Retina (tissue), 1 donor: ENCODE measurements at regions not wholly inside any gene's neighbourhood (a gene's known extent, or its start where the extent isn't known, plus 50 kb on each side); places are given as distances from the start of the nearest gene placed in this dataset.
"Not testable (repeated sequence)": the region's sequence is repeated elsewhere in the genome, so short reads cannot be mapped to it uniquely, and the experiment has no call there.

Experiments used
- DNase-seq: peaks from one replicate; pipeline ENCODE4 v3.0.0-alpha.2; 2016

DNA sequence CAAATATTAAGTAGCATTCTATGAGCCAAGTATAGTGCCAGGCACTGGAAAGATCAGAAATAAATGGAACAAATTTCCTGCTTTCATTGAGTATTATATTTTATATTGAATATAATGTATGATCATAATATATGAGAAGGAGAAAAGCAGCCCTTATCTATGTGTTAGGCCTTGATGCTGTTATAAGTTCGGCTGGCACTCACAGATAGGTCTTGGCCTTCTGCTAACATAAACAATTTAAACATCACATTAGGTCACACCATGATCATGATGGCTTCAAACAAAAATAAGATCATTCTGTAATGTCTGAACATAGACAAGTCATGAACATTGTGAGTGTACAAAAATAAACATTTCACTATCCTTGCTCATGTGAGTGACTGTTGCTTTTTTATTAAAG, 584.0 kb upstream of the ZNF385D start:
- no peak for DNase-seq

DNA sequence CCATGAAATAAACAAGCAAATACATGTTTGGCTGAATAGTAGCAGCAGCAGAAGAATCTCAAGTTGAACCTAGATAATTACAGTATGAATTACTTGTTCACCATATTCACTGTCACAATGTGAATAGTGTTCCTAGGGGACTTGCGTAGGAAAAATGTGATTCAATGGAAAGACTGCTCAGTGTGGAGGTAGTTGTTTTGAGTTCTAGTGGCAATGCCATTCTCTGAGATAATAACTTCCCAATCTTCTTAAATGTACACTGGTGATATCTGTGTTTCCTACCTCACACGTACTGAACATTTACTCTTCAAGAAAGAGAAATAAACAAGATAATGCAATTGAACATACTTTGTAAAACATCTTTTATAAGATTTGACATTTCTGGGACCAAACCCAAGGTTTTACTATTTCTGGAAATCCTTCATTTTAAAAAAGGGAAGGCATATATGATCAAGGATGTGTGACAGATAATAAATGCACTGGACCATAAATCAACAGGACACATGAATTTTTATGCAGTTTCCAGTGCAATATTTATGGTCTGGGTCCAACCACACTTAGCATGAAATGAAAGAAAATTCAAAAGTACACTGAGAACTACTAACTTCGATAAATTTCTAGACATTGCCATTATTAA, 598.3 kb upstream of the ZNF385D start:
- no peak for DNase-seq

DNA sequence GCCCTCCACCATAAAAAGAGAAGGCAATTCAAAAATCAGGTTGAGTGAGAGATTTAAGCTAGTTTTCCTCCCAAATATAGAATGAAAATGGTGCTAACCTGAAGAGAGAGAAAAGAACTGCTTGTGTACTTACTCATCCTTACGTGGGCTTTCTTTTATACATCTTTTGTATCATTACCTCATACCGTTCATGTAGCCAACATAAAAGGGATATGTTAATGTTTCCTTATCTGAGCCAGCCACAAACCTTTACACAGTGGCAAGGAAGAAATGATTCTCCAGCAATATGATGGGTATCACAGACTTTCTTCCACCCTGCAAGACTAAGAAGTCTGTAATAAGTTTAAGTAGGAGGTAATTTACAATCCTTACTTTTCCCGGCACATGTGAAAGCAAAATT, 600.8 kb upstream of the ZNF385D start:
- no peak for DNase-seq

DNA sequence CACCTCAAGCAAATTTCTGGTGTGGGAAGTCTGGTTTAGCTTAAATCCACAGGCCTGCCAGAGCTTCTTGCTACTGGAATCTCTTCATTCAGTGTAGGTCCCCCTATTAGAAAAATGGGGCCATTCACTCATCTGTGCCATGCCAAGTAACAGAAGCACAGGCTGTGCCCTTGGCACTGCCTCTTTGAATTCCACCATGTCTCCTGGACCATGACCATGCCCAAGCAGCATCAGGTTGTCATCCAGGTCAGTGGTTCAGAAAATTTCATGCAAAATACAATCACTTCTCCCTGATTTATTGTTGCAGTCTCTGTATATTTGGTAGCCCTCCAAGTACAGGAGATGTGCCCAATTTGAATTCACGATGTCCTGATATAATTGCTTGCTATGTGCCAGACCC, 602.1 kb upstream of the ZNF385D start:
- DNase-seq = no peak

DNA sequence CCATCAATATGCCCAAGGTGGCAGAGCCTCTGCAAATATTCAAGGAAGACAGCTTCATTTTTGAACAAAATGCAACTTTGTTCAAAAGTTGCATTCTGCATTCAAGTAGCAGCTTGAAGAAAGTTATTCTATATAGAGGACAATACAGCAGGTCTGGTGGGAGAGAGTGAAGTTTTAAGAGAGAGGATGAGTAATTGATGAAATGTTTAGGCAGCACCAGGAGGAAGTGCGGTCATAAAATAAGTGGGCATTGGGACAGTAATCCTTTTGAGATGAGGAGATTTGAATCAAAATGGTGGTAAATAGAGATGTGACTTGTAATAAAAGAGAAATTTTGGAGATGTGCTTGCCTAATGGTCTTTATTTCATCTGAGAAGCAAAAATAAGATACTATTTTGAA, 607.3 kb upstream of the ZNF385D start:
- DNase-seq = no peak

DNA sequence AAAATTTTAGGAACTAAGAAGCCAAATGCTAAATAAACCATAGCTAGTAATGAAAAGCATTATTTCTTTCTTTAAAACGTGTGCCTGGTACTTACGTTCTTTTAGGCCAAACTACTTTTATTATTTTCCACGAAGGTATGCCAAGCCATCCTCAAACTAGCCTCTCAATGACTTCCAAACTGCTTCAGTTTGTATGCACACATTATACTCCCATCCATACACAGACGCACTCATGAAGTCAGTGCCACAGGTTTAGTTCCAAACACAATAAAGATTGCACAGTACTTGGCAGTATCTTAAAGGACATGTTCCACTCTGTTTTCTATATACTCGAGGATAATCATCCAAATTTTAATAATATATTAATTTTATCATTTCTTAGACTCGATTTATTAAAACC, 609.2 kb upstream of the ZNF385D start:
- no peak for DNase-seq

DNA sequence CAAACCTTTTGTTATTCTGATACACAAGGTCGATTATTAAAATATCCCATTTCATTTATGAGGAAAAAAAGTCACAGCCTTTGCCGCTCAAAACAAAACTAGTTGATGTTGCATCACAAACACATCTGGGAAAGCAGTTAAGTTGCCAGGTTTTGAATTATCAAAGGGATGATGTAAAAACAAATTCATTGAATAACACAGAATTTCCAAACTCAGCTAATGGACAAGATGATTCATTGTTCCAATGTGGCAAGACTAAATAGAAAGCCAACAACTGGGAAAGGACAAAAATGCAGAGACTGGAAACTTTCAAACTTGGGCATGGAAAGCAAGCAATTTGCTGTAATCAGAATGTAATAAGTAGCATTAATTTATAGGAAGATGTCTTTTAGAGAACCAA, 610.0 kb upstream of the ZNF385D start:
- no peak for DNase-seq

DNA sequence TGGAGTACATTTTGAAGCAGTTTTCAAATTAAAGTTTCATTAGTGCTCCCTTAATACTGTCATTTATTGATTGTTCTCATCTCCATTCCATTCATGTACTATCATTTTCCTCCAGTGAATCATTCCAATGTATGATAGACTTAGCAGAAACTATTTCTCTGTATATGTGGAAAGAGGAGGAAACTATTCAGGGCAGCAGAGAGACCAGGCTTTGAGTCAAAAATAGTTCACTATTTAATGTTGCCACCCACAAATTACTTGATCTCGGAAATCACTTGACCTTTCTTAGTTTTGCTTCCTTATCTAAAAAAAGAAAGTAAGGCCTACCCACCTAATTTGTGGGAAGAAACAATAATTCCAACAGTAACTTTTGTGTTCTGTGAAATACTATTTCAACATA, 610.5 kb upstream of the ZNF385D start:
- no peak for DNase-seq

DNA sequence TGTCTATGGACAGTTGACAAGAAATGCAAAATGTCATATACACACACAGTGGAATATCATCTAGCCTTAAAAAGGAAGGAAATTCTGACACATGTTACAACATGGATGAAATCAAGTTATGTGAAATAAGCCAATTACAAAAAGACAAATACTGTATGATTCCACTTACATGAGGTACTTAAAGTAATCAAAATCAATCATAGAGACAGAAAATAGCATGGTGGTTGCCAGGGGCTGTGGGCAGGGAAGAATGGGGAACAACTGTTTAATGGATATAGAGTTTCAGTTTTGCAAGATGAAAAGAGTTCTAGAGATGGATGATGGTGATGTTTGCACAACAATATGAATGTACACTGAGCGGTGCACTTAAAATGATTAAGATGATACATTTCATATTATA, 613.8 kb upstream of the ZNF385D start:
- DNase-seq = no peak

DNA sequence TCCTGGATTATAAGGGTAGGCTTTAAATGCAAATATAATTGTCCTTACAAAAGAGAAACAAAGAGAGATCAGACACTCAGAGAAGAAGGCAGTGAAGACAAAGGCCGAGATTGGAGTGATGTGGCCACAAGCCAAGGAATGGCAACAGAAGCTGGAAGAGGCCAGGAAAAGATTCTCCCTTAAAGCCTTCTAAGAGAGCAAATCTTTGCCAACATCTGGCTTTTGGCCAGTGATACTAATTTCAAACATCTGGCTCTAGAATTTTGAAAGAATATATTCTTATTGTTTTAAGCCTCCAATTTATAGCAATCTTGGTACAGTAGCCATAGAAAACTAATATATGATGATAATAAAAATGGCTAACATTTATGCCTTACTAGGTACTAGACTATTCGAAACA, 615.8 kb upstream of the ZNF385D start:
- no peak for DNase-seq

DNA sequence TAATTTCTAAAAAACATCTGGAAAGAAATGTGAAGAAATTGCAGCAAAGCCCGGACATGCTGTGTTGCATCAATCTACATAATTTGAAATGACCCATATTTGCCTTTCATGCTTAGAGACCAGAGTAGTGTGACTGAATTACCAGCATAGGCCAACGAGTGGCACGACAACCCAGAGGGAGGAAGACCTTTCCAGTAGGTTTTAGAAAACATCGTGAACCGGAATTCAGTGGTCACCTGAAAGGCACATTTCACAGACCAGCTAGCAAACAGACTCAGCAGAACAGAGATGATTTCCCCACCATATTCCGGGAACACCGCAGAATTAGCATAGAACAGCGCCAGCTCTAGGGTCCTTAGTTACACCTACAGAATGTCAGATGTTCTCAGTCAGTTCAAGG, 620.0 kb upstream of the ZNF385D start:
- peak; percentile 8 for DNase-seq

DNA sequence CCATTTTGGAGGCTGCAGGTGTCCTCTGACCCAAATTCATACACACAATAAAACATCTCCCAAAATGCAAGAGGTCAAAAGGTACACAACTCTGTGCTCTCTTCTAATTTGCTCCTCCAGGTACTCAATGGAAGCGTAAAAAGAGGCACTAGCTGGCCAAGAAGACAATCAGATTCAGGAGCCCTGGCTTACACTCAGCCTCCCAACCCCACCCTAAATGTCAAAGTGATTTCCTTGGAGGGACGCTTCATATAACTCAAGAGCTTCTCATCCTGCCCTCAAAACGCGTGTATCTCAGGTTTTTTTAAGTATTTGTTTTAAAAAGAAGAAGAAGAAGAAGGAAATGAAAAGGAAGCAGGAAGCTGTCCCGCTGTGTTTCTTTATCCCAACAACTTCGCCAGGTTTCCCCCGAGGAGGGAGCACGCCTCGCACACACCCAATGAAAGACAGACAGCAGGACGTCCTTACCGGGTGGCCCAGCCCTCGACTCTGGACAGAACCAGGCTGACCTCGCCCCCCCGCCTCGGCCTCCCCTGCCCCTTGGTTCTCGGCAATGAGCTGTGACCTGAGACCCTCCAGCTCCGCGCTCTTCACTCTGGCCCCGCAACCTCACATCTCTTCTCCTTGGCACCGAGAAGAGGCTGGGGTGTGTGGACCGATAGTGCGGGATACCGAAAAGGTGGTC, 620.7 kb upstream of the ZNF385D start:
- DNase-seq = peak; percentile 67

DNA sequence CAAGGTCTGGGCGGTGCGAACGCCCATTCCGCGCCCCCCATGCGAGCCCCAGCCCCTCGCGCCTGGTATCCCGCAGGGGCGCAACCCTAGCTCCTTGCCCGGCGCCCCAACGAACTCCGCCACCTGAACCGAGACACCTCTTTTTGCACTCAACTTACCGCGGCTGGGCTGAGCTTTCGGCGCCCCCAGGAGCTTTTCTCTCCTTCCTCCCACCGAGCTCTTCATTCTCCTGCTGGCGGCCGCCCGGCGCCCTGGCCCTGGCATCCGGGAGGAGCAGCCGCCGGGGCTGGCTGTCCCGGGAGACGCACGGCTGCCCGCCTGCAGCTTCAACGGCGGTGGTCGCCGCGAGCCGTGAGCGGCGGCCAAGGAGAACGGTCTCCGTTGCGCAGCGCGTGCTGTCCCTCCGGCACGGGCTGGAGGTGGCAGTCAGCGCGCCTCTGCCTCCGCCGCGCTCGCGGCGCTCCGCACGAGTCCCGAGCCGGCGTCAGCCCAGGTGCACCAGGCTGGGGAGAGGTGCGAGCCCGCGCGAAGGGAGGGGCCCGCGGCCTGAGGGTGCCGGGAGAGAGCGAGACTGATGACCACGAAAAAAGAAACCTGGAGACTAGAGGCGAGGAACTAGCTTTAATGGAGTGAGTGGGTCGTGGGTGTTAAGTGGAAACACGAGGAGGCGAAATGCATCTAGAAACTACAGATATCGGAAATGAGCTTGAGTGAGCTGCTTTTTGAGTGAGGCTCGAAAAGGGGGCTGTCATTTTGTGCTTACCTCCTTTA, 621.5 kb upstream of the ZNF385D start:
- DNase-seq = peak; percentile 80

DNA sequence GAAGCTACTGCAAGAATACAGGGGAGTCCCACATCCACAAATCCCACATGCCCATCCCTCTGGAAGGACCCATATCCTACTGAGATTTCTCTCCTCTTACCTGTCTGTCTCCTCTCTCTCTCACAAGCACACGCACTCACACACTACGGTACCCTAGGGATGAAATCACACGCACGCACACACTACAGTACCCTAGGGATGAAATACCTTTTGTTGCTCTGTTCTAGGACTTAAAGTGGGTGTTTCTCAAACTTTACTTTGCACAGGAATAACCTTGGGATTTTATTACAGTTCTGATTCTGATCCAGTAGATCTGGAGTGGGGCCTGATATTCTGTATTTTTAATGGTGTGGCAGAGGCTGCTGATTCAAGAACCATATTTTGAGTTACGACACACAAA, 622.2 kb upstream of the ZNF385D start:
- DNase-seq = no peak

DNA sequence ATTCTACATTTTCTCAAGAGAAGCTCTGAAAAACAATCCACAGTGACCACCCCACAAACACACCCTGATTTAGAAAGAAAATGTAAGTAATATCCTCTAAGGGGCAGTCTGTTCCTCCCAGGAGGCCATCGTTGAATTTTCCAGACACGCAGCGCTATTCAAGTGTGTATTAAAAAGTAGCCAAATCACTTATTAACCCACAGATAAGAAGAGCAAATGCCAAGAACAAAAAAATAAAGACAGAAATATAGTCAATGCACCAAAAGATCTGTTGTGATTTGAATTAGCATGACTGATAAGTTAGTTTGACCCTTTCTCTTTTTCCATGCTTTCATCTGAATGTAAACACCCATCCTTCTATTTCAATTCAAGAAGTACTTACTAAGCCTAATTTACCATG, 622.8 kb upstream of the ZNF385D start:
- no peak for DNase-seq

DNA sequence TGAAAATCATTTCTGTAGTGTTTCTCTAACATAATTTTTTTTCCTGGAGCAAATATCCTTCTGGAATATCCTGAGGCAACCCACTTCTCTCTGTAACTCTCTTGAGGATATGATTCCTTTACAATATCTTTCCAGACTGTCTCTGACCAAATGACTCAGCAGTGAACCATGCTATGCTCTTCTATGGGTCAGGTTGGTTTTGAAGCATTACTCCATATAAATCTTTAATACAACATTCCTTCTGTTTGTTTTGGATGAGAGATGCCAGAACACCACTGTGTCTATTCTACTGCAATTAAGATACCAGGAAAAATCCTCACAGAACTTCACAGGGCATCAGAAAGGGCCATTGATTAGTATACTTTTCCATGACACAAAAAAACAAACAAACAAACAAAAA, 626.4 kb upstream of the ZNF385D start:
- no peak for DNase-seq

DNA sequence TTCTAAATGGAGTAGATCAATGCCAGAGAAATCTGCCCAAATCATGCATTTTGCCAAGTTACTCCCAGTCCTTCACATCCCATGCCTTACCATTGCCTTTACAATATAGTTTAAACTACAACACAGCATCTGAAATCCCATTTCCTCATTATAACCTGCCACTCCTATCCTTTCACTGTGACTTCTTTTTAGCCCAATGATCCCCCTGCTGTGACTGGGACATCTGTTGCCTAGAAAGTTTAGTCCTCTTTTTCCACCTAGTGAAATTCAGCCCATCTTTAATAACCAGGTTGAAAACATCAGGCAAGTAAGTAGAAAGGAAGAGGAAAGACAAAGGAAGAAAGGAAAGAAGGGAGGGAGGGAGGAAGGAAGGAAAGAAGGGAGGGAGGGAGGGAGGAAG, 627.9 kb upstream of the ZNF385D start:
- no peak for DNase-seq

DNA sequence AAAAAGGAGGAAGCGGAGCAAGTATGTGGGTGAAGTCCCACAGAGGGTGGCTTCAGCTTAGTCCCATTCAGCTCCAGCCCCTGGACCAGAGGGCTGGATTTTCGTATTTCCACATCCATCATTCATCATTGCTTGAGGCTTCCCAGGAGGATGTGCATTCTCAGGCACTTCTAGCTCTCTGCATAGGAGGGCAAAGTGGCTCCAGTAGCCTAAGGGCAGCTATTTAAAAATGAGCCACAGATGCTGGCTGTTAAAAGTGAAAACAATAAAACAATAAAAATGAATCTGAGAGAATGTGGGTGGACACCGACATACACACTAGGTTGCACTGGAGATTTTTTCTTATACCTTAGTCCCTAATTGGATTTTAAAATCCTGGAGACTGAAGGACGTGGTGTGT, 629.2 kb upstream of the ZNF385D start:
- DNase-seq = peak; percentile 24

DNA sequence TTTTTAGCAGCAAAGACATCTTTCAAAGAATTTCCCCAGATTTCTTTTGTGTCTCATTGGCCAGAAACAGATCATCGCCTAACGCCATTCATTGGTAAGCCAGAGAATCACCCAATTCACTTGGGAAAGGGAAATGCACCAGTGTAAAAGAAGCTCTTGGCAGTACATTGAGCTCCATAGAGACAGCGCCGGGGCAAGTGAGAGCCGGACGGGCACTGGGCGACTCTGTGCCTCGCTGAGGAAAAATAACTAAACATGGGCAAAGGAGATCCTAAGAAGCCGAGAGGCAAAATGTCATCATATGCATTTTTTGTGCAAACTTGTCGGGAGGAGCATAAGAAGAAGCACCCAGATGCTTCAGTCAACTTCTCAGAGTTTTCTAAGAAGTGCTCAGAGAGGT, 630.6 kb upstream of the ZNF385D start:
- DNase-seq = not testable (repeated sequence)

DNA sequence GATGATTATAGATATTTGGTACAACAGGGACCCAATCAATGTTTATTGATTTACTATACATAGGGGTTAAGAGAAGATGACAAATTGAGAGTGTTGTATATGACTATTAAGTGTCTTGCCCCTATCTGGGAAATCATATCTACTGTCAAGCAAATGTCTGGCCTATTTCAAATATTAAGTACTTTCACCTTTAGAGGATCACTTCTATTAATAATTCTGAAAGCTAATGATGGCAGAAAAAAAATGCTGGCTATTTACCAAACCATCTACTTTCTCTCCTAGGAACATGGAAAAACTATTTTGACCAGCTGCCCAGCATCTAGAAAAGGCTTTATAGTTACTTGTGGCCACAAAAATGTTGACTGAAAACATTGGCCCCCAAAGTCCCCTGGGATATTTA, 632.3 kb upstream of the ZNF385D start:
- no peak for DNase-seq

DNA sequence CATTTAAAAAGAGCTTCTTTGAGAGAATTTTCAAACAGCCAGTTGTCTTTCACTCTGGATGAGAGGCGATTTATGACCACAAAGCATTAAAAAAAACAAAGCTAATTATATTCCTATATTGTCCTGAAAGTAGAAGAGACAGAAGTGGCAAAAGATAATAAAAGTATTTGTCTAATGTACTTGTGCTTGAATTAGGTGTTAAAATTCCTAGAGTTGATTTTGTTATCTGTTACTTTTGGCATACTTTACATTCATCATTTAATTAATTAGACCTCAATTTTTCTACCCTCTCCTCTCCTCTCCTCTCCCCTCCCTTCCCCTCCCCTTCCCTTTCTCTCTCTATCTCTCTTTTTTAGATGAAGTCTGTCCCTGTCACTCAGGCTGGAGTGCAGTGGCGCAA, 635.1 kb upstream of the ZNF385D start:
- DNase-seq = no peak

DNA sequence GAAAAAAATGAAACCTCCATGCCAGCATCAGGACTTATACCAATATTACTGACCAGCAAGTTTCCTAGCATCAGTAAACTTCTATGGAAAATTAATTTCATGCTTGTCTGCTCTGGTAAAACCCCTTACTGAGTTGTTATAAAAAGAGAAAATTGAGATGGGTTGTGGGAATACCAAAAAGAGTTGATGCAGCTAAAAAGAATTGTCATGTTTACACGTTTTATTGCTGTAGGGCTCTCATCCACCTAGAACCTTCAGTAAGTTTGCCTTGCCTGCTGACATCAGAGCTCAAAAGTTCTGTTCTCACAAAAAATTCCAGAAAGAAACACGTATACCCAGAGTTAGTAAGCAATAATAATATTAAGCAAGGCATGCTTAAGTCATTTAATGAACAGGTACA, 641.3 kb upstream of the ZNF385D start:
- DNase-seq = no peak

DNA sequence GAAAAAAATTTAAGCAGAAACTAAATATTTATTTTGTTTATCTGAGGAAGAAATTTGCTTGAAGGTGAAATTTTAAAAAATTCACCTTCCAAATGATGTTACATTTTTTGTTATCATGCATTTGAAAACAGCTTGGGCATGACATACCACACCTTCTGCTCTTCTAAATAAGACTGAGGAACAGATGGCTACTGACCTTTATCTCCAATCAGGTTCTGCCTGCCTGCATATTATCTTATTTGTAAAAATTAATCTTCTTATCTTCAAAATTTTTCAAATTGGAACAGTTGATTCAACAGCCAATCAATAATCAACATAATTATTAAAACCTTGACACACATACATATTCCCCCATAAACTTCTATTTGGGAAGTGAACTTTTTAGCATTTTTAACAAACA, 641.8 kb upstream of the ZNF385D start:
- no peak for DNase-seq

DNA sequence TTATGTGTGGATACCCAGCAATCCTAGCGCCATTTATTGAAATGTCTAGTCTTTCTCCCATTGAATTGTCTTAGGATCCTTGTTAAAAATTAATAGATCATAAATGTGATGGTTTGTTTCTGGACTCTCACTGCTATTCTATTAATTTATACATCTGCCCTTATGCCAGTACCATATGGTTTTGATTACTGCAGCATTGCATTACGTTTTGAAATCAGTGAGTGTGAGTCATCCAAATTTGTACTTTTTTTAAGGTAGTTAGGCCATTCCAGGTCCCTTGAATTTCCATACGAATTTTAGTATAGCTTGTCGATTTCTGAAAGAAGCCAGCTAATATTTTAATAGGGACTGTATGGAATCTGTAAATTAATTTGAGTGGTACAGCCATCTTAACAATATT, 648.6 kb upstream of the ZNF385D start:
- no peak for DNase-seq
